SK-N-SH treated with all-trans-retinoic acid at 6 μM for 48 hours (cell line): ENCODE measurements at regions not wholly inside any gene's neighbourhood (a gene's known extent, or its start where the extent isn't known, plus 50 kb on each side); places are given as distances from the start of the nearest gene placed in this dataset.
"Not testable (repeated sequence)": the region's sequence is repeated elsewhere in the genome, so short reads cannot be mapped to it uniquely, and the experiment has no call there.

Source experiments
- ATAC-seq: fragments of 200-7000 bp; cut with Tn5 transposase; 3 replicates; pipeline ENCODE4 v1.9.1; 2020; ENCODE audit warnings: mild to moderate bottlenecking, moderate library complexity
- ARNTL ChIP-seq: fragments of 450-650 bp; formaldehyde crosslinking; IDR thresholded peaks from 2 replicates; pipeline ENCODE4 v1.5.0; 2020; ENCODE audit warnings: low read depth, mild to moderate bottlenecking, moderate library complexity, borderline replicate concordance
- BACH2 ChIP-seq: fragments of 250-450 bp; sonication (Bioruptor Pico); IDR thresholded peaks from 2 replicates; pipeline ENCODE4 v1.9.0; 2021; ENCODE audit warnings: mild to moderate bottlenecking, borderline replicate concordance
- CSDC2 ChIP-seq: fragments of 250-450 bp; sonication (Bioruptor Pico); IDR thresholded peaks from 2 replicates; pipeline ENCODE4 v1.5.0; 2020; ENCODE audit warnings: mild to moderate bottlenecking, moderate library complexity
- ESRRG ChIP-seq: fragments of 250-450 bp; sonication (Bioruptor Pico); IDR thresholded peaks from 2 replicates; pipeline ENCODE4 v1.6.1; 2021; ENCODE audit warnings: mild to moderate bottlenecking
- GLIS3 ChIP-seq: fragments of 250-450 bp; sonication (Bioruptor Pico); IDR thresholded peaks from 2 replicates; pipeline ENCODE4 v1.5.0; 2020; ENCODE audit warnings: mild to moderate bottlenecking, moderate library complexity
- ISL1 ChIP-seq: fragments of 250-450 bp; sonication (Bioruptor Pico); IDR thresholded peaks from 2 replicates; pipeline ENCODE4 v2.1.2; 2022; ENCODE audit warnings: mild to moderate bottlenecking, moderate library complexity
- OSR1 ChIP-seq: fragments of 250-450 bp; sonication (Bioruptor Pico); IDR thresholded peaks from 2 replicates; pipeline ENCODE4 v1.8.0; 2022; ENCODE audit warnings: moderate library complexity, mild to moderate bottlenecking, inconsistent platforms
- PPARA ChIP-seq: fragments of 250-450 bp; sonication (Bioruptor Pico); IDR thresholded peaks from 2 replicates; pipeline ENCODE4 v1.5.0; 2020; ENCODE audit warnings: mild to moderate bottlenecking, borderline replicate concordance
- RARB ChIP-seq: fragments of 250-450 bp; sonication (Bioruptor Pico); IDR thresholded peaks from 2 replicates; pipeline ENCODE4 v1.8.0; 2021; ENCODE audit warnings: mild to moderate bottlenecking, moderate library complexity
- TCF4 ChIP-seq: fragments of 250-450 bp; sonication (Bioruptor Pico); IDR thresholded peaks from 2 replicates; pipeline ENCODE4 v1.8.0; 2021; ENCODE audit warnings: mild to moderate bottlenecking, moderate library complexity, borderline replicate concordance
- TOX ChIP-seq: fragments of 250-450 bp; sonication (Bioruptor Pico); IDR thresholded peaks from 2 replicates; pipeline ENCODE4 v1.8.0; 2021; ENCODE audit warnings: mild to moderate bottlenecking, moderate library complexity, borderline replicate concordance
- ZC3H10 ChIP-seq: fragments of 250-450 bp; sonication (Bioruptor Pico); IDR thresholded peaks from 2 replicates; pipeline ENCODE4 v1.5.1; 2021; ENCODE audit warnings: mild to moderate bottlenecking, moderate library complexity
- ZFP3 ChIP-seq: fragments of 250-450 bp; sonication (Bioruptor Pico); IDR thresholded peaks from 2 replicates; pipeline ENCODE4 v1.5.0; 2020; ENCODE audit warnings: mild to moderate bottlenecking, moderate library complexity
- ZFP30 ChIP-seq: fragments of 450-650 bp; formaldehyde crosslinking; IDR thresholded peaks from 2 replicates; pipeline ENCODE4 v1.5.0; 2022; ENCODE audit warnings: mild to moderate bottlenecking, moderate library complexity
- ZNF70 ChIP-seq: fragments of 450-650 bp; formaldehyde crosslinking; IDR thresholded peaks from 2 replicates; pipeline ENCODE4 v1.5.0; 2020; ENCODE audit warnings: mild to moderate bottlenecking, moderate library complexity
- ZNF8 ChIP-seq: fragments of 450-650 bp; formaldehyde crosslinking; IDR thresholded peaks from 2 replicates; pipeline ENCODE4 v1.5.0; 2020; ENCODE audit warnings: mild to moderate bottlenecking, moderate library complexity
- TF ChIP-seq, protein P1 (sequence below): fragments of 250-450 bp; sonication (Bioruptor Pico); IDR thresholded peaks from 2 replicates; pipeline ENCODE4 v1.8.0; 2021; ENCODE audit warnings: low read depth, mild to moderate bottlenecking, moderate library complexity, borderline replicate concordance
- TF ChIP-seq, protein P2 (sequence below): fragments of 250-450 bp; sonication (Bioruptor Pico); IDR thresholded peaks from 2 replicates; pipeline ENCODE4 v1.8.0; 2020; ENCODE audit warnings: mild to moderate bottlenecking, moderate library complexity, borderline replicate concordance
- TF ChIP-seq, protein P3 (sequence below): fragments of 250-450 bp; sonication (Bioruptor Pico); IDR thresholded peaks from 2 replicates; pipeline ENCODE4 v1.5.1; 2020; ENCODE audit warnings: low read depth, mild to moderate bottlenecking, moderate library complexity

DNA sequence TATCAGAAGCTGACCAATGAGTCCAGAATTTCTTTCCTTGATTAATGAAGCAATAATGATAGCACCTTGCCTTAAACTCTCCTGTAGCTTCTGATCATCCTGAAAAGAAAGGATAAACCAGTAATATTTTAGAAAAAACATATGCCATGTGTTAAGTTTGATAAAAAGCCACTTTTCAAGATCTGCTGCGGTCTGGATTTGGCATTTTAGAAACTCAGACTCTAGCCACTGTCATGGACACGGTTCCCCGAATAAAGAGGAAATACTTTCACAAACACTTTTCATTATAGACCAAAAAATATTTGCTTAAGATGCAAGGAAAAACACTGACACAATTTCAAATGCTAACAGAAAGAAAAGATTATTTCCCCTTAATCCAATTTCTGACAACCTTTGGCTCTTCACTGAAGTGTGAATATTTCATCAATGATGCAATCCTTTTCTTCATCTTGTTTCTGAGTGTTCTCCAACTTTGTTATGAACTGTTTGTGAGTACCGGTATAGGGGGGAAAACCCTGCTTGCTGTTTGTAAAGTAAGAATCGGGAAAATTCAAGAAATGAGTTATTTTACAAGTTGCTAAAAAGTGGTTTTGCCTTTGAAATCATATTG, 329.5 kb downstream of the CRPPA start:
- no peak for ATAC-seq
- TF ChIP-seq OSR1 (no peak), ZNF70 (no peak), ZFP30 (no peak), ESRRG (no peak)

DNA sequence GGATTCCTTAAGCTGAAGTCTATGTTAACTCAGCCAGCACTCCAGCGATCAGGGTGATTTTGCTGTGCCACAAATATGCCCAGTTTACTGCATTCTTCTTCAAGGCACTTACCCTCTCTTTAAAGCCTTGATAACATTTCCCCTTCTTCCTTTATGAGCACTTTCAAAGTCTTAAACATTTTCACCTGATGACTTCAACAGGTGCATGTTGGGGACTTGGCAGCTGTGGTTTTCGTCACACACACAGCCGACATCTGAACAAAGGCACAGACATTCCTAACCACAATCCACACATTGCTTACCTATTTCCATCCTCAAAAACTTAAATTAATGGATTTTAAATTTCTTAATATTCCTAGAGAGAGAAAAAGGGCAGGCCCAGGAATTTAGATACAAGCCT, 331.5 kb downstream of the CRPPA start:
- TF ChIP-seq TOX (CRISPR knock-in tag), result no peak
- TF ChIP-seq BACH2, result no peak
- TF ChIP-seq ESRRG, result no peak
- no peak for TF ChIP-seq TCF4
- no peak for TF ChIP-seq PPARA (CRISPR knock-in tag)
- TF ChIP-seq ARNTL, result no peak
- no peak for TF ChIP-seq ZNF8
- no peak for TF ChIP-seq CSDC2
- no peak for TF ChIP-seq ZNF70
- TF ChIP-seq, protein P1, sequence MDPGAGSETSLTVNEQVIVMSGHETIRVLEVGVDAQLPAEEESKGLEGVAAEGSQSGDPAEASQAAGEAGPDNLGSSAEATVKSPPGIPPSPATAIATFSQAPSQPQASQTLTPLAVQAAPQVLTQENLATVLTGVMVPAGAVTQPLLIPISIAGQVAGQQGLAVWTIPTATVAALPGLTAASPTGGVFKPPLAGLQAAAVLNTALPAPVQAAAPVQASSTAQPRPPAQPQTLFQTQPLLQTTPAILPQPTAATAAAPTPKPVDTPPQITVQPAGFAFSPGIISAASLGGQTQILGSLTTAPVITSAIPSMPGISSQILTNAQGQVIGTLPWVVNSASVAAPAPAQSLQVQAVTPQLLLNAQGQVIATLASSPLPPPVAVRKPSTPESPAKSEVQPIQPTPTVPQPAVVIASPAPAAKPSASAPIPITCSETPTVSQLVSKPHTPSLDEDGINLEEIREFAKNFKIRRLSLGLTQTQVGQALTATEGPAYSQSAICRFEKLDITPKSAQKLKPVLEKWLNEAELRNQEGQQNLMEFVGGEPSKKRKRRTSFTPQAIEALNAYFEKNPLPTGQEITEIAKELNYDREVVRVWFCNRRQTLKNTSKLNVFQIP (CRISPR knock-in tag), result no peak
- ATAC-seq, result no peak

DNA sequence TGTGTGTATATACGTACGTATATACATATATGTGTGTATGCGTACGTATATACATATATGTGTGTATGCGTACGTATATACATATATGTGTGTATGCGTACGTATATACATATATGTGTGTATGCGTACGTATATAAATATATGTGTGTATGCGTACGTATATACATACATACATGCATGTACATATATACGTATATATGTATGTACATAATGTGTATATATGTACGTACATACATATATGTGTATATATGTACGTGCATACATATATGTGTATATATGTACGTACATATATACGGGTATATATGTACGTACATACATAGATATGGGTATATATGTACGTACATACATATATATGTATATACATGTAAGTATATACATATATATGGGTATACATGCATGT, 332.1 kb downstream of the CRPPA start:
- ATAC-seq, result no peak
- TF ChIP-seq, protein P2, sequence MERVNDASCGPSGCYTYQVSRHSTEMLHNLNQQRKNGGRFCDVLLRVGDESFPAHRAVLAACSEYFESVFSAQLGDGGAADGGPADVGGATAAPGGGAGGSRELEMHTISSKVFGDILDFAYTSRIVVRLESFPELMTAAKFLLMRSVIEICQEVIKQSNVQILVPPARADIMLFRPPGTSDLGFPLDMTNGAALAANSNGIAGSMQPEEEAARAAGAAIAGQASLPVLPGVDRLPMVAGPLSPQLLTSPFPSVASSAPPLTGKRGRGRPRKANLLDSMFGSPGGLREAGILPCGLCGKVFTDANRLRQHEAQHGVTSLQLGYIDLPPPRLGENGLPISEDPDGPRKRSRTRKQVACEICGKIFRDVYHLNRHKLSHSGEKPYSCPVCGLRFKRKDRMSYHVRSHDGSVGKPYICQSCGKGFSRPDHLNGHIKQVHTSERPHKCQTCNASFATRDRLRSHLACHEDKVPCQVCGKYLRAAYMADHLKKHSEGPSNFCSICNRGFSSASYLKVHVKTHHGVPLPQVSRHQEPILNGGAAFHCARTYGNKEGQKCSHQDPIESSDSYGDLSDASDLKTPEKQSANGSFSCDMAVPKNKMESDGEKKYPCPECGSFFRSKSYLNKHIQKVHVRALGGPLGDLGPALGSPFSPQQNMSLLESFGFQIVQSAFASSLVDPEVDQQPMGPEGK (CRISPR knock-in tag), result no peak
- TF ChIP-seq RARB (no peak), GLIS3 (CRISPR knock-in tag) (no peak), ISL1 (CRISPR knock-in tag) (no peak), BACH2 (no peak), ARNTL (no peak), OSR1 (no peak), ZNF8 (no peak)
- TF ChIP-seq, protein P1 (CRISPR knock-in tag), result no peak

DNA sequence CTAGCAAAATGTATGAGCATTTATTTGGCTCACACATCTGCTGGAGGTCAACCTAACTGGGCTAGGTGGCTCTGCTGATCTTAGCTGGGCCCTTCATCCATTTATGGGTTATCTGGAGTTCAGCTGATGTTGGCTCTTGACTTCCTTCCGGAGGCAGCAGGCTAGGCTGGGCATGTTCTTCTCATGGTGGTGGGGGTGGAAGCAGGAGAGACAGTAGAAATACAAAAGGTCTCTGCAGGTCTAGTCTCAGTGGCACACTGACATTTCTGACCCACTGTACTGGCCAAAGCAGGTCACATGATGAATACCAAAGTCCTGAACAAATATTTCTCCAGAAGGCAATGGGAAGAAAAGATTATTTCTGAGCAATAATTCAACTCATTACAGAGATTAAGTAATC, 334.6 kb downstream of the CRPPA start:
- TF ChIP-seq ZC3H10 (CRISPR knock-in tag) (no peak), PPARA (CRISPR knock-in tag) (no peak), ZFP30 (no peak), BACH2 (no peak), CSDC2 (no peak), ISL1 (CRISPR knock-in tag) (no peak), ZFP3 (no peak)
- TF ChIP-seq, protein P1 (CRISPR knock-in tag), result no peak
- TF ChIP-seq, protein P3, sequence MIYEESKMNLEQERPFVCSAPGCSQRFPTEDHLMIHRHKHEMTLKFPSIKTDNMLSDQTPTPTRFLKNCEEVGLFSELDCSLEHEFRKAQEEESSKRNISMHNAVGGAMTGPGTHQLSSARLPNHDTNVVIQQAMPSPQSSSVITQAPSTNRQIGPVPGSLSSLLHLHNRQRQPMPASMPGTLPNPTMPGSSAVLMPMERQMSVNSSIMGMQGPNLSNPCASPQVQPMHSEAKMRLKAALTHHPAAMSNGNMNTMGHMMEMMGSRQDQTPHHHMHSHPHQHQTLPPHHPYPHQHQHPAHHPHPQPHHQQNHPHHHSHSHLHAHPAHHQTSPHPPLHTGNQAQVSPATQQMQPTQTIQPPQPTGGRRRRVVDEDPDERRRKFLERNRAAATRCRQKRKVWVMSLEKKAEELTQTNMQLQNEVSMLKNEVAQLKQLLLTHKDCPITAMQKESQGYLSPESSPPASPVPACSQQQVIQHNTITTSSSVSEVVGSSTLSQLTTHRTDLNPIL, result no peak
- no peak for ATAC-seq

DNA sequence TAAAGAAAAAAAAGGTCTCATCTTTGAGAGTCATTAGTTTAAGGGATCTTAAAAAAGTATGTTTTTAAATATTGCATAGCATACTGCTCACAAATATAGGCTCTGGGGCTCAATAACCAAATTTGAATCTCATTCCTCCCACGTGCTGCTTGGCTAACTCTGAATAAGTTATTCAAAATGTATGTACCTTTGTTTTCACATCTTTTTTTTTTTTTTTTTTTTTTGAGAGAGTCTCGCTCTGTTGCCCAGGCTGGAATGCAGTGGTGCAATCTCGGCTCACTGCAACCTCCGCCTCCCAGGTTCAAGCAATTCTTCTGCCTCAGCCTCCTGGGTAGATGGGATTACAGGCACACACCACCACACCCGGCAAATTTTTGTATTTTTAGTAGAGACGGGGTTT, 335.6 kb downstream of the CRPPA start:
- ATAC-seq, result not testable (repeated sequence)
